ENCODE measurements at regions not wholly inside any gene's neighbourhood (a gene's known extent, or its start where the extent isn't known, plus 50 kb on each side); places are given as distances from the start of the nearest gene placed in this dataset.

DNA sequence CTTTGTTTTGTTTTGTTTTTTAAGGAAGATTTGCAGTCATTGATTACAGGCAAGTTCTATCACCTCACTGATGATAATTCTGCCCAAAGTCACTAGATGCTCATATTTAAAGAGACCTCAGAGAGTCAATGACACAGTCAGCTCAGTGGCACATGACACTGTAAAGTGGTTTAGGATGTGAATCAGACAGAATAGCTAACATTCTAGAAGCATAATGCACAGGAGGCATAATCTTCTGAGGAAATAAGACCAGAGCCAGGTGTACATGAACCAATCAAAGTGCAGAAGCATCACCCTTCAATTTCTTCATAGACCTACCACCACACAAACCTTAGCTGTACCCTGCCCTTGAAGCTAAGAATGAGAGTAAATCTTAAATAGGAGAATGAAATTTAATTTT is 268.5 kb downstream of the BRINP2 start:
- H3K27me3 Mint-ChIP-seq, result no peaks in the 10 kb centered on the region
- ChIA-PET POLR2A (no interaction called here), CTCF (no interaction called here)
- no peak overlapping the region for H3K27ac Mint-ChIP-seq
- H3K27ac ChIP-seq (ENCODE audit: low read length in 2 of 2), result no peak overlapping the region
- H3K9me3 ChIP-seq (ENCODE audit: control extremely low read depth in 1 of 3, control insufficient read depth in 2 of 3, insufficient read depth in 1 of 3, low read length in 2 of 3), result no peaks in the 10 kb centered on the region
- no peaks in the 10 kb centered on the region for H3K4me1 ChIP-seq (ENCODE audit: control insufficient read depth in 2 of 2, insufficient read depth in 2 of 2, low read length in 2 of 2)
- no peaks in the 10 kb centered on the region for H3K79me2 ChIP-seq (ENCODE audit: control insufficient read depth, insufficient read depth, low read length)
- H3K4me3 ChIP-seq (ENCODE audit: control extremely low read depth in 1 of 5, extremely low read depth in 1 of 5, insufficient read depth in 1 of 5, low read depth in 2 of 5, low read length in 4 of 5), result no peak overlapping the region
- no peak overlapping the region for H3K9ac ChIP-seq (ENCODE audit: low read length)
- H3K4me2 ChIP-seq (replicated peaks; ENCODE audit: low read depth, low read length, poor library complexity, severe bottlenecking), result no peak overlapping the region
- DNase-seq, result no peak
- no peak overlapping the region for H3K4me3 Mint-ChIP-seq
- TF ChIP-seq EZH2 (IDR thresholded peaks at IDR 0.05; ENCODE audit: borderline replicate concordance, insufficient read depth, low read depth, low read length, poor library complexity, severe bottlenecking) (no peak), CTCF (IDR thresholded peaks at IDR 0.05) (no peak)
- no peaks in the 10 kb centered on the region for H3K36me3 ChIP-seq (replicated peaks in 1 of 2; ENCODE audit: control extremely low read depth in 1 of 2, control insufficient read depth in 1 of 2, extremely low read depth in 1 of 2, insufficient read depth in 2 of 2, low read length in 1 of 2)
- ATAC-seq (ENCODE audit: low read depth), result no peak
- H3K9me3 Mint-ChIP-seq (ENCODE audit: insufficient read depth), result no peaks in the 10 kb centered on the region
- no peaks in the 10 kb centered on the region for H4K20me1 ChIP-seq (ENCODE audit: control insufficient read depth, insufficient read depth, low read length, poor library complexity, severe bottlenecking)
- H3K4me1 Mint-ChIP-seq, result no peaks in the 10 kb centered on the region
- no peaks in the 10 kb centered on the region for H3K27me3 ChIP-seq (replicated peaks in 1 of 4; ENCODE audit: control extremely low read depth in 1 of 4, control insufficient read depth in 3 of 4, insufficient read depth in 4 of 4, low read length in 3 of 4)
- intact Hi-C loops (cut with micrococcal nuclease), result no loop called here
- no peak overlapping the region for H2AFZ ChIP-seq (ENCODE audit: insufficient read depth, low read depth, low read length, poor library complexity, severe bottlenecking)

- TF ChIP-seq CTCF (IDR thresholded peaks at IDR 0.05) (no peak), EZH2 (IDR thresholded peaks at IDR 0.05; ENCODE audit: borderline replicate concordance, insufficient read depth, low read depth, low read length, poor library complexity, severe bottlenecking) (no peak)
- Histone ChIP-seq H3K4me1 (ENCODE audit: control insufficient read depth in 2 of 2, insufficient read depth in 2 of 2, low read length in 2 of 2) (no peaks in the 10 kb centered on the region), H3K9me3 (ENCODE audit: control extremely low read depth in 1 of 3, control insufficient read depth in 2 of 3, insufficient read depth in 1 of 3, low read length in 2 of 3) (no peaks in the 10 kb centered on the region), H3K4me3 (ENCODE audit: control extremely low read depth in 1 of 5, extremely low read depth in 1 of 5, insufficient read depth in 1 of 5, low read depth in 2 of 5, low read length in 4 of 5) (no peak overlapping the region), H4K20me1 (ENCODE audit: control insufficient read depth, insufficient read depth, low read length, poor library complexity, severe bottlenecking) (no peaks in the 10 kb centered on the region), H3K9ac (ENCODE audit: low read length) (no peak overlapping the region), H3K4me2 (replicated peaks; ENCODE audit: low read depth, low read length, poor library complexity, severe bottlenecking) (no peak overlapping the region), H3K79me2 (ENCODE audit: control insufficient read depth, insufficient read depth, low read length) (no peaks in the 10 kb centered on the region), H3K36me3 (replicated peaks in 1 of 2; ENCODE audit: control extremely low read depth in 1 of 2, control insufficient read depth in 1 of 2, extremely low read depth in 1 of 2, insufficient read depth in 2 of 2, low read length in 1 of 2) (no peaks in the 10 kb centered on the region), H3K27ac (ENCODE audit: low read length in 2 of 2) (no peak overlapping the region), H2AFZ (ENCODE audit: insufficient read depth, low read depth, low read length, poor library complexity, severe bottlenecking) (no peak overlapping the region), H3K27me3 (replicated peaks in 1 of 4; ENCODE audit: control extremely low read depth in 1 of 4, control insufficient read depth in 3 of 4, insufficient read depth in 4 of 4, low read length in 3 of 4) (no peaks in the 10 kb centered on the region)
- Mint-ChIP-seq H3K27me3 (no peaks in the 10 kb centered on the region), H3K9me3 (ENCODE audit: insufficient read depth) (no peaks in the 10 kb centered on the region), H3K4me3 (no peak overlapping the region), H3K27ac (no peak overlapping the region), H3K4me1 (no peaks in the 10 kb centered on the region)
- CTCF ChIA-PET, result no interaction called here
- ATAC-seq (ENCODE audit: low read depth), result no peak
- POLR2A ChIA-PET, result no interaction called here
- intact Hi-C loops (cut with micrococcal nuclease), result no loop called here
- WGBS (ENCODE audit: insufficient coverage), result no CpG with 5 or more reads among the region's 1 CpG
- no peak for DNase-seq
These were observed 264.6 kb downstream of the BRINP2 start for GRCh38 chr1:177435364-177435763.

Measured in B cell (primary cell).